Nephron progenitor cell (in vitro differentiated cells): ENCODE measurements at regions not wholly inside any gene's neighbourhood (a gene's known extent, or its start where the extent isn't known, plus 50 kb on each side); places are given as distances from the start of the nearest gene placed in this dataset.

Experiments used
- DNase-seq: peaks from one replicate; pipeline ENCODE4 v3.0.0; 2021
- H3K27ac Mint-ChIP-seq: 2 replicates; pipeline ENCODE4 v1.8.0; 2021; ENCODE audit warnings: mild to moderate bottlenecking, moderate library complexity, mixed read lengths
- H3K27me3 Mint-ChIP-seq: 2 replicates; pipeline ENCODE4 v1.8.0; 2021; ENCODE audit warnings: mild to moderate bottlenecking, low read depth, mixed read lengths; ENCODE audit not compliant: poor library complexity
- H3K36me3 Mint-ChIP-seq: 2 replicates; pipeline ENCODE4 v1.8.0; 2021; ENCODE audit warnings: low read depth, mixed read lengths
- H3K4me1 Mint-ChIP-seq: 2 replicates; pipeline ENCODE4 v1.8.0; 2021; ENCODE audit warnings: mixed read lengths
- H3K4me3 Mint-ChIP-seq: 2 replicates; pipeline ENCODE4 v1.8.0; 2021; ENCODE audit warnings: mild to moderate bottlenecking, moderate library complexity, mixed read lengths
- H3K9me3 Mint-ChIP-seq: 2 replicates; pipeline ENCODE4 v1.8.0; 2021; ENCODE audit warnings: mild to moderate bottlenecking, moderate library complexity, mixed read lengths
- CTCF ChIP-seq: fragments of 200-600 bp; sonication (generic); IDR thresholded peaks from 2 replicates; pipeline ENCODE4 v1.5.0; 2021; ENCODE audit warnings: antibody characterized with exemption

- no peak for DNase-seq
- peaks cover 3% of the 10 kb centered on the region for H3K9me3 Mint-ChIP-seq
- H3K36me3 Mint-ChIP-seq = no peaks in the 10 kb centered on the region
- H3K27me3 Mint-ChIP-seq = peaks cover 14% of the 10 kb centered on the region
- TF ChIP-seq CTCF = no peak
- peaks cover 58% of the 10 kb centered on the region for H3K4me1 Mint-ChIP-seq
- peak overlapping the region; percentile 71 for H3K27ac Mint-ChIP-seq
- no peak overlapping the region for H3K4me3 Mint-ChIP-seq
Measured at GRCh38 chr2:8524388-8524787, 157.5 kb upstream of the ID2 start.

- no peak overlapping the region for H3K27ac Mint-ChIP-seq
- H3K9me3 Mint-ChIP-seq = peaks cover 5% of the 10 kb centered on the region
- H3K4me3 Mint-ChIP-seq = no peak overlapping the region
- H3K4me1 Mint-ChIP-seq = peaks cover 61% of the 10 kb centered on the region
- DNase-seq = no peak
- H3K27me3 Mint-ChIP-seq = peaks cover 14% of the 10 kb centered on the region
- H3K36me3 Mint-ChIP-seq = no peaks in the 10 kb centered on the region
- TF ChIP-seq CTCF = no peak
Measured at GRCh38 chr2:8524823-8525222, 157.0 kb upstream of the ID2 start.

DNA sequence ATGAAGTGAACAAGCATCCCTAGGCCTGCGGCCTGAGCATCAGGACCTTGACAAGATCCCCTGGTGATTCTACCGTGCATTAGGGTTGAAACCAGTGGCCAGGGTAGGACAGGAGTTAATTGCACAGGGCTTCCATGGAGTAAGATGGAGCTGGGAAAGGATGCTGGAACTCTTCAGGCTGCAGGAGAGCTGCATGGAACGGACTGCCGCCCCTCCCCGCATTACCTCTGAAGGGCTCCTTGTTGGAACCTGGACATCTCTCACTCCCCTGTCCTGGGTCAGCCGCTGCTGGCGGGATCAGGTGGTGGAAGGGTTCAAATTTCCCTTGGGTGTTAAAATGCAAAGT lies 156.6 kb upstream of the ID2 start:
- H3K9me3 Mint-ChIP-seq = peaks cover 8% of the 10 kb centered on the region
- H3K4me1 Mint-ChIP-seq = peaks cover 64% of the 10 kb centered on the region
- peaks cover 14% of the 10 kb centered on the region for H3K27me3 Mint-ChIP-seq
- no peaks in the 10 kb centered on the region for H3K36me3 Mint-ChIP-seq
- no peak overlapping the region for H3K4me3 Mint-ChIP-seq
- no peak for DNase-seq
- H3K27ac Mint-ChIP-seq = no peak overlapping the region
- no peak for TF ChIP-seq CTCF

DNA sequence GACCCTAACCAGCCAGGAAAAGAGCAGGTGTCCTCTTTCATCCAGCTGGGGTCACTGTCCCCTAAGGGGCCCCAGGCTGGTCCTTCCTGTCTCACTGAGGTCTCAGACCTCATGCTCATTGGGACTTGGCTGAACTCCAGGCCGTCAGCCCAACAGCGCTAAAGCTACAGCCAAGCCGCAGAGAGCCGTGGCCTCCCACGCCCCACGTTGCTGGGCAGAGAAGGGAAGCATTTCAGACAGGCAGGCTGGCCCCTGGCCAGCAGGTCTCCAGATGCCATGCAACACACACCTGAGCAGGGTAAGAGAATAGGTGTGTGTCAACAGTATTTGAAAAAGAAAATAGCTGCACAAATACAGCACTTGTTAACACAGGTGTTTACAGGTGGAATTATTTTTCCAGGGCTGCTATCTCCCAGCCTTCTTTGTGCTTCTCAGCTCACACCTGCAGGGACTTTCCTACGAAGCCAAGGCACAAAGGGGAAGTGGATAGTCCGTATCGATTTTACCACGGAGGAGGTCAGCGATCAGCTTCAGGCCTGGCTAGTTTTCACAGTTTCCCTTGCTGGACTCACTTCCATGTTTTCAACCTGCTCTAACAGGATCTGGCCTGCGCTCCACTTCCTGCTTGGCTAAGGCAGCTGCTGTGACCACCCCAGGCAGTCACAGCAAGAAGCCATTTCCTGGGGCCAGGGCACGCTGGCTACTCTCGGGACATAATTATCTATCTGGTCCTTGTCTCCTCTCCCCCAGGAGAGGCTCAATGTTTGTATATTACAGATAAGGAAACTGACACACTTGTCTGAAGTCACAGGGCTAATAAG lies 156.1 kb upstream of the ID2 start:
- H3K27ac Mint-ChIP-seq = peak overlapping the region; percentile 66
- peak; percentile 44 for DNase-seq
- TF ChIP-seq CTCF = no peak

DNA sequence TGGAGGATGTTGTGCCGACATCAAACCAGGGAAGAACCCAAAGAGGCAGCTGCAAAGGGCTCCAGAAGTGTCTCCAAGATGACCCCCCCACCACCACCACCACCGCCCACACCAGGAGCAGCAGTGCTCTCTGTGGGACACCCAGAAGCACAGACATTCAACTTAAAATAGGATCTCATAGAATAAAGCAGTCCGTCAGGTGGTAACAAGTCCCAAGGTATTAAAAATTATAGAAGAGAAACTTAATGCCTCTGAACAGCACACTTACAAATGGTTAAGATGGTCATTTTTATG lies 155.5 kb upstream of the ID2 start:
- no peak for TF ChIP-seq CTCF
- Mint-ChIP-seq H3K27me3 (peaks cover 17% of the 10 kb centered on the region), H3K9me3 (peaks cover 17% of the 10 kb centered on the region), H3K27ac (peak overlapping the region; percentile 66), H3K36me3 (peaks cover 5% of the 10 kb centered on the region), H3K4me3 (no peak overlapping the region), H3K4me1 (peaks cover 57% of the 10 kb centered on the region)
- DNase-seq = no peak

More for the DNA sequence above, 156.1 kb upstream of the ID2 start:
- Mint-ChIP-seq H3K27me3 (peaks cover 14% of the 10 kb centered on the region), H3K4me3 (no peak overlapping the region), H3K4me1 (peaks cover 58% of the 10 kb centered on the region), H3K36me3 (no peaks in the 10 kb centered on the region), H3K9me3 (peaks cover 11% of the 10 kb centered on the region)

DNA sequence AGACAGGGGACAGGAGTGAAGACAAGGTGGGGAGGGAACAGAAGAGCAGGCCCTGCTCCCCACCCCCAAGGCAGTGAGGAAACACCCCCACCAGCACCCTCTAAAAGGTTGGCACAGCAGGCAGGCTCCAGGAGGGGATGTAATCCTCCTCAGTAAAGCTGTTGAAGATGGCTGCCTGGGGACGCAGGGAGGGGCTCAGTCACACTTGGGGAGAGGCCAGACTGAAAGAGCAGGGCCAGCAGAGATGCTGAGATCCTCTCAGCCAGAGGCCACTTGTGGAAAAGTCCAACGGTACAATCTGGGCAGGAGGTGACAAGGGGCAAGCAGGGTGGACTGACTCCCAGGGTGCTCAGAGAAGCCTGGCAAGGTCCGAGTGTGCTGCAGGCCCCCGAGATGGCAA lies 154.8 kb upstream of the ID2 start:
- no peak for TF ChIP-seq CTCF
- no peak for DNase-seq
- Mint-ChIP-seq H3K27ac (no peak overlapping the region), H3K4me3 (no peak overlapping the region), H3K27me3 (peaks cover 14% of the 10 kb centered on the region), H3K36me3 (peaks cover 6% of the 10 kb centered on the region), H3K4me1 (peaks cover 57% of the 10 kb centered on the region), H3K9me3 (peaks cover 24% of the 10 kb centered on the region)
